G401 (cell line): ENCODE measurements at regions not wholly inside any gene's neighbourhood (a gene's known extent, or its start where the extent isn't known, plus 50 kb on each side); places are given as distances from the start of the nearest gene placed in this dataset.

Source experiments
- DNase-seq: peaks from one replicate; pipeline ENCODE4 v3.0.0-alpha.2; 2015; ENCODE audit warnings: low spot score
- in situ Hi-C: cut with HindIII; loops from 2 replicates; pipeline ENCODE4 v1.10.0; 2016; ENCODE audit warnings: low sequenced_read_pairs, mixed read lengths

GRCh38 chr2:120522151-120522751 is 176.3 kb downstream of the INHBB start:
- DNase-seq: no peak
- in situ Hi-C loops: no loop called here

GRCh38 chr2:120523766-120524165 is 177.8 kb downstream of the INHBB start:
- DNase-seq: no peak

GRCh38 chr2:120524174-120524573 is 178.2 kb downstream of the INHBB start:
- no peak for DNase-seq
- in situ Hi-C loops: no loop called here

More at GRCh38 chr2:120523766-120524165, 177.8 kb downstream of the INHBB start:
- in situ Hi-C loops: no loop called here

GRCh38 chr2:120525056-120526046 is 179.4 kb downstream of the INHBB start:
- no peak for DNase-seq
- in situ Hi-C loops: no loop called here

GRCh38 chr2:120526047-120526562 is 180.2 kb downstream of the INHBB start:
- no peak for DNase-seq
- in situ Hi-C loops: no loop called here

- no peak for DNase-seq
- in situ Hi-C loops: no loop called here
These were observed 181.3 kb downstream of the INHBB start for GRCh38 chr2:120526997-120527945.

- no peak for DNase-seq
- in situ Hi-C loops: no loop called here
These were observed 182.2 kb downstream of the INHBB start for GRCh38 chr2:120528051-120528692.

- in situ Hi-C loops: no loop called here
- DNase-seq: no peak
These were observed 182.7 kb downstream of the INHBB start for GRCh38 chr2:120528693-120529076.

- in situ Hi-C loops: no loop called here
- DNase-seq: no peak
These were observed 184.8 kb downstream of the INHBB start for GRCh38 chr2:120530781-120531180.

- in situ Hi-C loops: no loop called here
- DNase-seq: no peak
These were observed 185.4 kb downstream of the INHBB start for GRCh38 chr2:120531365-120531764.

- no peak for DNase-seq
- in situ Hi-C loops: no loop called here
These were observed 186.1 kb downstream of the INHBB start for GRCh38 chr2:120531863-120532600.

- no peak for DNase-seq
- in situ Hi-C loops: no loop called here
These were observed 187.7 kb downstream of the INHBB start for GRCh38 chr2:120533625-120534024.

- in situ Hi-C loops: no loop called here
- DNase-seq: no peak
These were observed 188.5 kb downstream of the INHBB start for GRCh38 chr2:120534457-120534856.

- in situ Hi-C loops: no loop called here
- no peak for DNase-seq
These were observed 189.1 kb downstream of the INHBB start for GRCh38 chr2:120535081-120535480.

- in situ Hi-C loops: no loop called here
- DNase-seq: no peak
These were observed 190.2 kb downstream of the INHBB start for GRCh38 chr2:120536141-120536540.

GRCh38 chr2:120538691-120539423 is 192.9 kb downstream of the INHBB start:
- DNase-seq: no peak
- in situ Hi-C loops: no loop called here

- no peak for DNase-seq
- in situ Hi-C loops: no loop called here
These were observed 193.5 kb downstream of the INHBB start for GRCh38 chr2:120539424-120539936.
